GM21526 (cell line): ENCODE measurements at regions not wholly inside any gene's neighbourhood (a gene's known extent, or its start where the extent isn't known, plus 50 kb on each side); places are given as distances from the start of the nearest gene placed in this dataset.
A peak's percentile ranks its signal among the peaks of the same experiment; 100 is the strongest.

Source experiments
- ATAC-seq: cut with Tn5 transposase; IDR thresholded peaks from one replicate; pipeline ENCODE4 v1.9.1; 2021; ENCODE audit warnings: moderate library complexity; ENCODE audit not compliant: unreplicated experiment, low FRiP score

GRCh38 chr1:228823200-228823599 lies 87.9 kb downstream of the RHOU start:
- no peak for ATAC-seq

- no peak for ATAC-seq
These were observed 89.1 kb downstream of the RHOU start for GRCh38 chr1:228824366-228824765.

- ATAC-seq, result no peak
These were observed 89.8 kb downstream of the RHOU start for GRCh38 chr1:228825041-228825440.

GRCh38 chr1:228825840-228826484 lies 90.7 kb downstream of the RHOU start:
- no peak for ATAC-seq

GRCh38 chr1:228827019-228827418 lies 91.7 kb downstream of the RHOU start:
- ATAC-seq, result no peak

- ATAC-seq, result no peak
These were observed 92.9 kb downstream of the RHOU start for GRCh38 chr1:228828151-228828550.

GRCh38 chr1:228830185-228830953 lies 95.1 kb downstream of the RHOU start:
- no peak for ATAC-seq

- ATAC-seq, result peak; percentile 62
These were observed 95.7 kb downstream of the RHOU start for GRCh38 chr1:228830954-228831481.

GRCh38 chr1:228833911-228834688 lies 98.8 kb downstream of the RHOU start:
- no peak for ATAC-seq

- no peak for ATAC-seq
These were observed 100.2 kb downstream of the RHOU start for GRCh38 chr1:228835456-228835855.

- no peak for ATAC-seq
These were observed 100.6 kb downstream of the RHOU start for GRCh38 chr1:228835911-228836310.

- no peak for ATAC-seq
These were observed 101.1 kb downstream of the RHOU start for GRCh38 chr1:228836427-228836826.

GRCh38 chr1:228837032-228837431 lies 101.8 kb downstream of the RHOU start:
- no peak for ATAC-seq

GRCh38 chr1:228837817-228838716 lies 102.8 kb downstream of the RHOU start:
- no peak for ATAC-seq

- no peak for ATAC-seq
These were observed 103.6 kb downstream of the RHOU start for GRCh38 chr1:228838717-228839500.

GRCh38 chr1:228839656-228840055 lies 104.4 kb downstream of the RHOU start:
- no peak for ATAC-seq

- ATAC-seq, result no peak
These were observed 106.4 kb downstream of the RHOU start for GRCh38 chr1:228841632-228842031.

- ATAC-seq, result no peak
These were observed 107.0 kb downstream of the RHOU start for GRCh38 chr1:228842094-228842775.

- ATAC-seq, result no peak
These were observed 109.8 kb downstream of the RHOU start for GRCh38 chr1:228845101-228845500.
